Ishikawa (cell line): ENCODE measurements at regions not wholly inside any gene's neighbourhood (a gene's known extent, or its start where the extent isn't known, plus 50 kb on each side); places are given as distances from the start of the nearest gene placed in this dataset.

Experiments used
- EGR1 ChIP-seq: IDR thresholded peaks from 2 replicates; pipeline ENCODE4 v1.6.1; 2012
- YY1 ChIP-seq: IDR thresholded peaks from 2 replicates; pipeline ENCODE4 v1.6.1; 2012; ENCODE audit warnings: low read depth
- TF ChIP-seq, protein P1 (sequence below): IDR thresholded peaks from 2 replicates; pipeline ENCODE4 v1.6.1; 2012

- TF ChIP-seq YY1 (no peak), EGR1 (no peak)
- TF ChIP-seq, protein P1, sequence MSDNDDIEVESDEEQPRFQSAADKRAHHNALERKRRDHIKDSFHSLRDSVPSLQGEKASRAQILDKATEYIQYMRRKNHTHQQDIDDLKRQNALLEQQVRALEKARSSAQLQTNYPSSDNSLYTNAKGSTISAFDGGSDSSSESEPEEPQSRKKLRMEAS = no peak
Measured at GRCh38 chr10:63753808-63754207, 232.6 kb downstream of the REEP3 start.
